Liver (tissue), 3 donors: ENCODE measurements at regions not wholly inside any gene's neighbourhood (a gene's known extent, or its start where the extent isn't known, plus 50 kb on each side); places are given as distances from the start of the nearest gene placed in this dataset.

Source experiments
- EGR1 ChIP-seq, 2 donors: IDR thresholded peaks; 2 replicates each; pipeline ENCODE4 v1.6.1; 2016 to 2018; ENCODE audit warnings: antibody characterized with exemption in 2 of 2, low read depth in 2 of 2
- TAF1 ChIP-seq: conservative IDR thresholded peaks from 2 replicates; pipeline ENCODE4 v1.6.1; 2016; ENCODE audit warnings: antibody characterized with exemption, mild to moderate bottlenecking
- YY1 ChIP-seq: IDR thresholded peaks from 2 replicates; pipeline ENCODE4 v1.6.1; 2016; ENCODE audit warnings: antibody characterized with exemption, mild to moderate bottlenecking
- TF ChIP-seq, protein P1 (sequence below): fragments of 150-350 bp; IDR thresholded peaks from 2 replicates; pipeline ENCODE4 v1.5.1; 2017; ENCODE audit warnings: improper control_type of control experiment, low read depth, low read length; ENCODE audit not compliant: missing input control
- TF ChIP-seq, protein P2 (sequence below): IDR thresholded peaks from 2 replicates; pipeline ENCODE4 v1.6.1; 2016; ENCODE audit warnings: antibody characterized with exemption
- donor health status: healthy.
- donor health status: healthy.

DNA sequence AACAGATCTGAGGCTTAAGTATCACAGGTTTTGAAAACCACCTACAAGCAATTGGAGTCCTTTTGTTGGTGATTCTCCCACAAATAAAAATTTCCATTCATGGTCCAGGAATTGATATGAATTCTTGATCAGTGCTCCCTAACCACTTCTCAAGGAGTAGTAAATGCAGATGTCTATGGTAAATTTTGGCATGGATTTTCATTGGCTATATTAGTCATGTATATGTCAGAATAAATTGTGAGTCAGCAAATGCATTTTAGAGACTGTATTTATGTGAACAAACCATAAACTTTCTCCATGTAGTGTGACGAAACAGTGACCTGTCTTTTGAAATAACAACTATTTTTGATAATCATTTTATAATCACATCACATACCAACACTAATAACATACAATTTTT is 611.1 kb downstream of the HTR1A start:
- TF ChIP-seq, protein P1, sequence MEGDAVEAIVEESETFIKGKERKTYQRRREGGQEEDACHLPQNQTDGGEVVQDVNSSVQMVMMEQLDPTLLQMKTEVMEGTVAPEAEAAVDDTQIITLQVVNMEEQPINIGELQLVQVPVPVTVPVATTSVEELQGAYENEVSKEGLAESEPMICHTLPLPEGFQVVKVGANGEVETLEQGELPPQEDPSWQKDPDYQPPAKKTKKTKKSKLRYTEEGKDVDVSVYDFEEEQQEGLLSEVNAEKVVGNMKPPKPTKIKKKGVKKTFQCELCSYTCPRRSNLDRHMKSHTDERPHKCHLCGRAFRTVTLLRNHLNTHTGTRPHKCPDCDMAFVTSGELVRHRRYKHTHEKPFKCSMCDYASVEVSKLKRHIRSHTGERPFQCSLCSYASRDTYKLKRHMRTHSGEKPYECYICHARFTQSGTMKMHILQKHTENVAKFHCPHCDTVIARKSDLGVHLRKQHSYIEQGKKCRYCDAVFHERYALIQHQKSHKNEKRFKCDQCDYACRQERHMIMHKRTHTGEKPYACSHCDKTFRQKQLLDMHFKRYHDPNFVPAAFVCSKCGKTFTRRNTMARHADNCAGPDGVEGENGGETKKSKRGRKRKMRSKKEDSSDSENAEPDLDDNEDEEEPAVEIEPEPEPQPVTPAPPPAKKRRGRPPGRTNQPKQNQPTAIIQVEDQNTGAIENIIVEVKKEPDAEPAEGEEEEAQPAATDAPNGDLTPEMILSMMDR, result no peak
- TF ChIP-seq YY1 (no peak), TAF1 (no peak), EGR1 (IDR thresholded peaks at IDR 0.05; ENCODE audit: low read depth in 2 of 2) (no peak)
- TF ChIP-seq, protein P2, sequence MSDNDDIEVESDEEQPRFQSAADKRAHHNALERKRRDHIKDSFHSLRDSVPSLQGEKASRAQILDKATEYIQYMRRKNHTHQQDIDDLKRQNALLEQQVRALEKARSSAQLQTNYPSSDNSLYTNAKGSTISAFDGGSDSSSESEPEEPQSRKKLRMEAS, result no peak
